GM21360 (cell line): ENCODE measurements at regions not wholly inside any gene's neighbourhood (a gene's known extent, or its start where the extent isn't known, plus 50 kb on each side); places are given as distances from the start of the nearest gene placed in this dataset.
A peak's percentile ranks its signal among the peaks of the same experiment; 100 is the strongest.

Source experiments
- ATAC-seq: cut with Tn5 transposase; IDR thresholded peaks from one replicate; pipeline ENCODE4 v1.9.1; 2021; ENCODE audit warnings: mild to moderate bottlenecking, moderate library complexity; ENCODE audit not compliant: unreplicated experiment

DNA sequence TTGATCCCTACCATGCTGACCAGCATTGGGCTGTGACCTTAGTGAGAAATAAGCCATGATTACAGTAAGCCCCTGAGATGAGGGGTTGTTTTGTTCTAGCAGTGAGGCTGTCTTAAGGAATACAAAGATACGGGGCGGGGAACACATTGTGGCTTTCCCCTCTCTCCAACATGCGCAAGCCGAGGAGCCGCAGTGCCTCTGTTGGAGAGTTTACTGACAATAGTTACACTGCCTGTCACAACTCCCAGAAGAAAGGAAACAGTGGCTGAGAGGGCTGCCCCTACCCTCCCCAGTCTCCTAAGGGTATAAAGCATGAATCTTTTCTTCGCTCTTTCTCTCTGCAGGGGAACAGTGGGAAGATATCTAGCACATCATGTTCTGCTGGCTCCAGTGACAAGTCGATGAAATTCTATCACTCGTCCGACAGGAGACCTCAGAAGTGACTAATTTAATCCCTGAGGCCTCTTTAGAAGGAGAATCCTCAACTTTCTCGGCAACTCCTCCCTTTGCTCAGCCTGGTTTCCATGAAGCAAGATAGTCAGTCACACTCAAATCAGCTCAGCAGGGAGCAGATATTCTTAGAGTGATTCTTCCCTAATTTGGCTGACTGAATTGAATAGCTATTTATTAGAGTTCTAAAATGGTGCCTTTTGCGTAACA, 409.0 kb upstream of the PROK2 start:
- no peak for ATAC-seq

- no peak for ATAC-seq
Observed at GRCh38 chr3:72192572-72192971, 407.6 kb upstream of the PROK2 start.

GRCh38 chr3:72191209-72191960, 406.4 kb upstream of the PROK2 start:
- no peak for ATAC-seq

GRCh38 chr3:72190050-72190449, 405.1 kb upstream of the PROK2 start:
- ATAC-seq = no peak

DNA sequence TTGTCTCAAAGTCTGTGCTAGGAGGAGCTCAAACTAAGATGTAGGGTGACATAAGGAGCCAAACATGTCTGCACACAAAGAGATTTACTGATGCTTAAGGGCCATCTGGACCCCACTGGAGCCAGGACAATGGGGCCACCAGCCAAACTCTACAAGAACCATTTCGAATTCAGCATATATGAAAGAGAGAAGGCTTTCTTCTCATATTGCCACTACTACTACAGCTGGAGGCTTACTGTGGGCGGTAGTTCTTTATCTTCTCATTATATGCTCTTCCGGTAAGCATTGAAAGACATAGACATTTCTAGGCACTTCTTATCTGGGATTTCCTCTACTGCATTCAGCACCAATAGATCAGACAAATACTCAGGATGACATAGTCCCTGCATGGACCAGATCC, 404.4 kb upstream of the PROK2 start:
- ATAC-seq = no peak

DNA sequence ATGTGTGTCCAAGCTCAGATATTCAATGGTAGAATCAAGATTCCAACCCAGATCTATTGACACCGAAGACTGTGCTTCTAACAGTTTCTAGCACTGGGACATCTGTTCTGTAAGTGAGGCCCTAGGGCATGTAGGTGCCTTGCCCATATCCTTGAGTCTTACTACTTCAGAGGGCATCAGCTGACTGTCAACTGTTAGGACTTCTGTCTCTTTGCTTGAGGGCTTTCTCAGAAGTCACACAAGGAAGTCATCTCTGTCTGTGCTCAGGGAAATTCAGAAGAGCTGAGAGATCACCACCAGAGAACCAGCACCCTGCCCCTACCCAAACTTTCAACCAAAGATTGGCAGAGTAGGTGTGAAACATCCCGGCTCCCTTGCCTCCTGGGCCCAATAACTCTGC, 403.6 kb upstream of the PROK2 start:
- no peak for ATAC-seq

DNA sequence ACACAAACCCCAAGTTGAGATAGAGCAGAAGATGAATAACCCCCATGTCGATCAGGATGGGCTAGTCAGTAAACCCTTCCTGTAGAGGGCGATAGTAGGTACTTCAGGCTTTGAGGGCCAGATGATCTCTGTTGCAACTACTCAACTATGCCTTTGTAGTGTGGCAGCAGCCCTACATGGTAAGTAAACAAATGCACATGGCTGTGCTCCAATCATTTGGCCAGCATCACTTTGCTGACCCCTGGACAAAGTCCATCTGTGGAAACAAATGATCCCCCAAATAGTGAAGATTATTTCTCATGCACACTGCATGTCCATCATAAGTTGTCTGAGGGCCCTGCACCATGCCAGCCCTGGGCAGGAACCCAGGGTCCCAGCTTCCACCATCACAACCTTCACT, 402.2 kb upstream of the PROK2 start:
- no peak for ATAC-seq

GRCh38 chr3:72186400-72186855, 401.5 kb upstream of the PROK2 start:
- no peak for ATAC-seq

DNA sequence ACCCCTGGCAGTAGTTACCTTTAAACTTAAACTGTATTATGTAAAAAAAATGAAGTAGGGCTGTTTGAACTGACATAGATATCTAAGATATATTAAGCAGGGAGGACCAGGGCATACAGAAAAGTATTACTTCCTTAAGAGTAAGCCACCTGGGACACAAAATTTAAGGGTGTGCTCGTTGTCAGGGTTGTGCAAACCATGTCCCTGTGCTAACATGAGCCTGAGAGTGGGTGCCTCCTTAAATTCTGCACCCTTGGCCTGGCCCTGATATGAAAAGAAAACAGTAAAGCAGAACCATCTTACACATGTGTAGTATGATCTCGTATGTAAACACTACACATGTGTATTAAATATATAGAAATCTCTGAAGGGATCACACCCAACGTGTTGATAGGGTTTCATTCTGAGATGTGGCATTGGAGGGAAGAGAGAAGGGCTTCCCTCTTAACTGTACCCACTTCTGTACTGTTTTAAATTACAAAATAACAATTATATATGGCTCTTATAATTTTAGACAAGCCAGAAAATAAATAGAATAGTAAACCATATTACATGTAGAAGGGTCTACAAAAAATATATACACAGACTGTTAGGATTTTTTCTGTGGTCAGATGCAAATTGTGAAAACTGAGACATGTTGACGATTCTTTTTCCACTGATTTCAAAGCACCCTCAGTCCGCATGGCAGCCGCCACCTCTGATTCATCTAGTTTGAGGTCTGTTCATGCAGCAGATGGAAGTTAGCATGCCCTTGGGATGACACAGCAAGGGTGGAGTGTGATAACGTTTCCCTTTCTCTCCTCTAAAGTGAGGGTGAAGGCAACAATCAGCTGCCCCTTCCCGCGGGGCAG, 400.8 kb upstream of the PROK2 start:
- ATAC-seq = no peak

- ATAC-seq = no peak
Observed at GRCh38 chr3:72183489-72183888, 398.5 kb upstream of the PROK2 start.

- no peak for ATAC-seq
Observed at GRCh38 chr3:72182206-72182605, 397.3 kb upstream of the PROK2 start.

DNA sequence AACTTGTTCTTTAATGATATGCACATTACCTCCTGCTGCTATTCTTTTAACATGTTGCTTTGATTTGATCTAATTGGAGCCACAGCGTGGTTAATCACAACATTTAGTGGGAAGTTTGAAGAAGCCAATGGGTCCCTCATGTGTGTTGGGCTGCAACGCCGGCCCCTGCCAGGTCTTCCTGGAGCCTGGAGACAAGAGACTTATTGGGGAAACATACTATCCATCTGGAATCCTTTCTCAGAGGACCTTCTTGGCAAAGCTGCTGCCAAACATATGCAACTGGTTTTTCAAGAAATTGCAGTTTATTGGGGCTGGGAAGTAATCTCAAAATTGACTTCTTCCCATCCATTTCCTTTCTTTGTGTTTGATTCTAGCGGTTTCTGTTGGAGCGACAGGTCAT, 396.3 kb upstream of the PROK2 start:
- ATAC-seq = no peak

DNA sequence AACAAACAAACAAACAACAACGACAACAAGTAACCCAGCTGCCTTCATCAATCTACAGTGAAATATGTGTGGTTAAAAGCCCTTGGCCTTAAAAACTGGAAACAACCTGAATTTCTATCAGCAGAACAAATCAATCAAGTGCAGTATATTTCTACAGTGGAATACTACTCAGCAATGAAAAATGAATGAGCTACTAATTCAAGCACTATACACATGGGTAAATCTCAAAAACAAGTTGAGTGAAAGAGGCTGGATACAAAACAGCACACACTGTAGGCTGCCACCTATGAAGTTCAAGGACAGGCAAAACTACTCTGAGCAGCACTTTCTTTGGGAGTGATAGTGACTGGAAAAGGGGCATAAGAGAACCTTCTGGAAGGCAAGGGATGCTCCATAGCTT, 395.5 kb upstream of the PROK2 start:
- ATAC-seq = no peak

- no peak for ATAC-seq
Observed at GRCh38 chr3:72179107-72179464, 394.1 kb upstream of the PROK2 start.

DNA sequence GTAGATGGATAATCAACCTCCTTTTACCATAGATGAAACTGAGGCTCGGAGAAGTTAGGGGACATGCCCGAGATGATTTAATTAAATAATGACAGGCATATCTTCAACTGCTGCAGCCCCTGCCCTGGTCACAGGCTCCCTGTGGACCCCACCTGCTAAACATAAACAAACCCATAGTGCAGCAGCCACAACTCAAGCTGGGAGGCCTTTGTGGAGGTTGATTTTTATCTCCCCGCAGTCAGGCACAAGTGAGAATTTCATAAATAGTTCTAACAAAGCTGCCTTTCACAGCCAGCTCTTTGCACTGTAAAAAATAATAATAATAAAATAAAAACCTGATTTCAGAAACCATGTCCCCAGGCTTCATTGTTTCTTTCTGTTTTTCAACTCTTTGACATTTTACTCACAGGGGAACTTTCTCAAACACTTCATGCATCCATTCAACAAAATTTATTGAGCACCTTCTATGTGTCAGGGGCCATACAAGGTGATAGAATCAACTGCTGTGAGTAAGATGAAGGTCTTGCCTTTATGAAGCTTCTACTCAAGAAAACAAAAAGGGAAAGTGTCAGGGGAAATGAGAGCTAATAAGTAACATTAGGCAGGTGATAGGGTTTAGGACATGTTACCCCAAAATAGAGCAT, 393.6 kb upstream of the PROK2 start:
- no peak for ATAC-seq

DNA sequence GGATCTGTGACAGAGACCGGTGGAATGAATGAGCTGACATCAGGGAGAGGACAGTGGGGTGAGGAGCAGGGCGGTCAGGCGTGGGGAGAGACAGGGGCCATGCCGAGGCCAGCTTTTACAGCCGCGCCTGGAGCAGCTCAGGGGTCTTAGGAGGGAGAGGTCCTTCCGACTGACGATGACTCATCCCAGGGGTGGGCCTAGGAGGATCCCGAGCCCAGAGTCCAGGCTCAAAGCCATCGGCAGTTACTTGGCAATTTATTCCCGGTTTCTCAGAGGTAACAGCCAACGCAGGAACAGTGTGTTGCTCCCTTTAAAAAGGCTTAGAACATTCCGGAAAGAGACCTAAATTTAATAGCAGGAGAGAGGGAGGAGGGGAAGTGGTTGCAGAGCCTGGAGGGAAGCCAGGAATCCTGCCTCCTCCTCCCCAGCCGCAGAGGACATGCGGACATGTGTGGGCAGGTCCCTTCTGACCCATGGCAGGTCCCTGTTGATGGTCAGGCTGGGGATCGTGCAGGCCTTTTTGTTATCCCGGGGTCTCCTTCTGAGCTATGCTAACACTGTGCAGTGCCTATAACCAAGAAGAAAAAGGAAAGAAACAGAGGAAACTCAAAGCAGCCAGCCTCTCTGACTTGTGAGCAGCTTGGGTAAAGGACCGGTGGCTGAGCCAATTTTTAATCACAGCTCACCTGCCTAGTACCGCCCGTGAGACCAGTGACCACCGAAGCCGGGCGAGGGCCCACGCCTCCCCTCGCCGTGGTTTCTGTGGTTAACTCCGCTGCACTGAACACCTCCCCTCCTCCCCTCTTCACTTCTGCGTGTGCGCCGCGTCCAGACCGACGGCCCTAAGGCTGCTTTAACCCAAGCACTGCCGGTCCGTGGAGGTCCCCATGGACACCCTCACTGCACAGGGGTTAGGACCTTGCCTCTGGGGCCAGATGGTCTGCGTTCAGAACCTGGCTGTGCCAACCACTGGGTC, 392.4 kb upstream of the PROK2 start:
- ATAC-seq = peak; percentile 37

DNA sequence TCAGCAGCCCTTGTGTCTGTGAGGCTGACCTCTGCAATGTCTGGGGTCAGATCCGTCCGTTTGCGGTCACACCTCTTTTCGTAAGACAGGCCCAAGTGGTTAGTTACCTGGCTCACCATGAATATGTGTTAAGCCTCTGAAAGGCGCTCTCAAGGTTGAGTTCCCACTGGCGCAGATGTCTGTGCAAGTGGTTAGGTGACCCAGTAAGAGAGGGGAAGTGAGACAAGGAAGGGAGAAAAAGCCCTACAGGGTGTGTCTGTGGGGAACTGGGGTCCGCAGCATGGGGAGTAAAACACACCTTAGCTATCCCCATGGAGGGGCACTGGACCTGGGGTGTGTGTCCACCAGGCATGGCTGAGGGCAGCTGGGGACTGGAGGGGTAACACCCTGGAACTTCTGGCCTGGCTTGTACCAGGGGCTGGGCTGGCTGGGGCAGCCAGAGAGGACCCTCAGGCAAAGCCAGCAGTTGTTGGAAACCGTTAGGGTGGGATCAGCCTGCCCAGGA, 391.6 kb upstream of the PROK2 start:
- ATAC-seq = peak; percentile 86

DNA sequence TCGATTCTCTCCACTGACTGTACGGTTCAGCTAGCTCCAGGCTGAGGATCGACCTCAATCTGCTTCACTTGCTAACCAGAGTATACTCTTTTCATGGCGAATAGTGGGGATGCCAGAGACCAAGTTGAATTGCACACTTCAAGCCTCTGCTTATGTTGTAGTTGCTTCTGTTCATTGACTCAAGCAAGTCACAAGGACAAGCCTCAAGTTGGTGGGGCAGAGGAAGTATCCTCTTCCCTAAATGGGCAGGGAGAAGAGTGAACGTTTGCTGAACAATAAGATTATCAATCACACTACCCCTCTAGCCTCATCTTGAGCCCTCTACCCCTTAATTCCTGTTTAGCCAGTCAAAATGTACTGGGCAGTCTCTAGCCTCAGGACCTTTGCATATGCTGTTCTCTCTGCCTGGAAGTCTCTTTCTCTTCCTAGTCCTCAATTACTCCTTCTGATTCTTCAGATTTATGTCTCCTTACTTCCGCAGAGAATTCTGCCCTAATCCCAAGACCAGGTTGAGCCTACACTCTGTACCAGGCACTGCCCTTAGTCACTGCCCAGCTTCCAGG, 390.4 kb upstream of the PROK2 start:
- ATAC-seq = no peak

DNA sequence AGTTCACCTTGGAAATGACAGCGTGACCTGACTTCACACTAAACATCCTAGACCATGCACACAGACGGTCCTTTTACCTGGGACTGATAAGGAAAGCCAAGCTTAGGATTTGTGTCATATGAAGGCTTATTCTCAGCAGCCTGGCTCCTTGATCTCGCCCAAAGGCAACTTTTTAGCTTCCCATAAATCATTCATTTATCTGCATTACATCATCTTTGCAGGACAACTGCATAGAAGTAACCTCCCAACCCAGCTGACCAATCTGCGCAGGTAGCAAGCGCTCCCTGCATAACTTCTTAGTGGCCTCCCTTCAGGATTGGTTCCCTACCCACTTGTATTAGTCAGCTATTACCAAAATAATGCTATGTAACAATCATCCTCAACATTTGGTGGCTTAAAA, 389.9 kb upstream of the PROK2 start:
- no peak for ATAC-seq

- no peak for ATAC-seq
Observed at GRCh38 chr3:72174040-72174439, 389.1 kb upstream of the PROK2 start.
